MM.1S (cell line): ENCODE measurements at regions not wholly inside any gene's neighbourhood (a gene's known extent, or its start where the extent isn't known, plus 50 kb on each side); places are given as distances from the start of the nearest gene placed in this dataset.

Source experiments
- DNase-seq: peaks from one replicate; pipeline ENCODE4 v3.0.0-alpha.2; 2015
- H2AFZ ChIP-seq: fragments of 300-600 bp; sonication (generic); 2 replicates; pipeline ENCODE4 v1.6.0; 2016; ENCODE audit warnings: antibody characterized with exemption, low read length
- H3F3A ChIP-seq: fragments of 300-600 bp; sonication (generic); 2 replicates; pipeline ENCODE4 v1.6.1; 2016; ENCODE audit warnings: mild to moderate bottlenecking, antibody characterized with exemption, low read length, moderate library complexity, mixed read lengths; ENCODE audit not compliant: insufficient read depth
- H3K27ac ChIP-seq: fragments of 300-600 bp; sonication (generic); 2 replicates; pipeline ENCODE4 v1.5.1; 2016; ENCODE audit warnings: mild to moderate bottlenecking, low read length
- H3K27me3 ChIP-seq: fragments of 300-600 bp; sonication (generic); replicated peaks from 2 replicates; pipeline ENCODE4 v1.6.0; 2016; ENCODE audit warnings: low read length; ENCODE audit not compliant: insufficient read depth
- H3K36me3 ChIP-seq: fragments of 300-600 bp; sonication (generic); replicated peaks from 2 replicates; pipeline ENCODE4 v1.6.1; 2016; ENCODE audit warnings: mild to moderate bottlenecking, low read length, mixed read lengths; ENCODE audit not compliant: insufficient read depth
- H3K4me1 ChIP-seq: fragments of 300-600 bp; sonication (generic); 2 replicates; pipeline ENCODE4 v1.6.1; 2016; ENCODE audit warnings: low read length, mixed read lengths
- H3K4me2 ChIP-seq: fragments of 300-600 bp; sonication (generic); 2 replicates; pipeline ENCODE4 v1.6.0; 2016; ENCODE audit warnings: low read depth, low read length
- H3K4me3 ChIP-seq: fragments of 300-600 bp; sonication (generic); 2 replicates; pipeline ENCODE4 v1.5.1; 2016; ENCODE audit warnings: low read length, mixed read lengths
- H3K79me2 ChIP-seq: fragments of 300-600 bp; sonication (generic); 2 replicates; pipeline ENCODE4 v1.6.1; 2016; ENCODE audit warnings: mixed run types, low read length, mixed read lengths
- H3K9ac ChIP-seq: fragments of 300-600 bp; sonication (generic); 2 replicates; pipeline ENCODE4 v1.6.1; 2016; ENCODE audit warnings: low read length, mixed read lengths
- H3K9me2 ChIP-seq: fragments of 300-600 bp; sonication (generic); replicated peaks from 2 replicates; pipeline ENCODE4 v1.6.1; 2016; ENCODE audit warnings: mild to moderate bottlenecking, low read length, mixed read lengths; ENCODE audit not compliant: insufficient read depth
- H3K9me3 ChIP-seq: fragments of 300-600 bp; sonication (generic); replicated peaks from 2 replicates; pipeline ENCODE4 v1.6.1; 2016; ENCODE audit warnings: mild to moderate bottlenecking, low read length, mixed read lengths; ENCODE audit not compliant: insufficient read depth
- H4K20me1 ChIP-seq: fragments of 300-600 bp; sonication (generic); 2 replicates; pipeline ENCODE4 v1.6.1; 2016; ENCODE audit warnings: mild to moderate bottlenecking, low read length, moderate library complexity, mixed read lengths; ENCODE audit not compliant: insufficient read depth
- CTCF ChIP-seq: fragments of 300-600 bp; sonication (generic); IDR thresholded peaks from 2 replicates; pipeline ENCODE4 v1.5.1; 2016; ENCODE audit warnings: antibody characterized with exemption, low read length, mixed read lengths
- EZH2 ChIP-seq: fragments of 300-600 bp; sonication (generic); optimal IDR thresholded peaks from 2 replicates; pipeline ENCODE3; 2017; ENCODE audit warnings: low read depth, mild to moderate bottlenecking, antibody characterized with exemption, low read length, mixed read lengths
- EZH2phosphoT487 ChIP-seq: fragments of 300-600 bp; sonication (generic); IDR thresholded peaks from 2 replicates; pipeline ENCODE4 v1.6.1; 2018; ENCODE audit warnings: antibody characterized with exemption, low read length

- Histone ChIP-seq H3K9me3 (no peaks in the 10 kb centered on the region), H3K27ac (no peak overlapping the region), H3K9me2 (no peaks in the 10 kb centered on the region), H3K4me3 (no peak overlapping the region), H3K9ac (no peak overlapping the region), H3K4me2 (no peak overlapping the region), H2AFZ (no peak overlapping the region), H3K79me2 (no peaks in the 10 kb centered on the region), H4K20me1 (no peaks in the 10 kb centered on the region), H3K27me3 (no peaks in the 10 kb centered on the region), H3K4me1 (peaks cover 31% of the 10 kb centered on the region), H3F3A (peaks cover 4% of the 10 kb centered on the region), H3K36me3 (no peaks in the 10 kb centered on the region)
- TF ChIP-seq CTCF (no peak), EZH2phosphoT487 (no peak), EZH2 (no peak)
- DNase-seq = no peak
Observed at GRCh38 chr5:87102841-87103240, 164.8 kb upstream of the RASA1 start.

- Histone ChIP-seq H3K79me2 (no peaks in the 10 kb centered on the region), H3K27ac (peak overlapping the region; percentile 34; the same call in 1 of the 2 replicates), H3K9ac (no peak overlapping the region), H3K36me3 (no peaks in the 10 kb centered on the region), H3K4me3 (no peak overlapping the region), H3K4me2 (peak overlapping the region; percentile 35), H4K20me1 (no peaks in the 10 kb centered on the region), H3K4me1 (peaks cover 26% of the 10 kb centered on the region), H2AFZ (no peak overlapping the region), H3K9me2 (no peaks in the 10 kb centered on the region), H3K9me3 (no peaks in the 10 kb centered on the region), H3K27me3 (no peaks in the 10 kb centered on the region), H3F3A (peaks cover 4% of the 10 kb centered on the region)
- TF ChIP-seq CTCF (no peak), EZH2phosphoT487 (no peak), EZH2 (no peak)
- DNase-seq = peak; percentile 80
Observed at GRCh38 chr5:87103616-87104287, 163.9 kb upstream of the RASA1 start.

GRCh38 chr5:87105577-87105976 is 162.1 kb upstream of the RASA1 start:
- H3K9me2 ChIP-seq = no peaks in the 10 kb centered on the region
- peaks cover 26% of the 10 kb centered on the region for H3K4me1 ChIP-seq
- H3F3A ChIP-seq = peaks cover 4% of the 10 kb centered on the region
- H3K4me2 ChIP-seq = no peak overlapping the region
- no peak overlapping the region for H2AFZ ChIP-seq
- H3K36me3 ChIP-seq = no peaks in the 10 kb centered on the region
- H3K9me3 ChIP-seq = no peaks in the 10 kb centered on the region
- H3K27me3 ChIP-seq = no peaks in the 10 kb centered on the region
- H3K9ac ChIP-seq = no peak overlapping the region
- H3K27ac ChIP-seq = no peak overlapping the region
- TF ChIP-seq EZH2 (no peak), CTCF (no peak), EZH2phosphoT487 (no peak)
- no peaks in the 10 kb centered on the region for H3K79me2 ChIP-seq
- H4K20me1 ChIP-seq = no peaks in the 10 kb centered on the region
- no peak for DNase-seq
- H3K4me3 ChIP-seq = no peak overlapping the region
